Trophoblast cell (in vitro differentiated cells and primary cell): ENCODE measurements at regions not wholly inside any gene's neighbourhood (a gene's known extent, or its start where the extent isn't known, plus 50 kb on each side); places are given as distances from the start of the nearest gene placed in this dataset.

Source experiments
- DNase-seq, 2 donors: peaks; one replicate each; pipeline ENCODE4 v3.0.0-alpha.2; 2016
- H2AFZ ChIP-seq: 2 replicates; pipeline ENCODE4 v1.6.1; 2013; ENCODE audit warnings: low read length, moderate library complexity, mild to moderate bottlenecking; ENCODE audit not compliant: insufficient read depth, poor library complexity
- H2AK5ac ChIP-seq: 2 replicates; pipeline ENCODE4 v1.6.1; 2013; ENCODE audit warnings: mild to moderate bottlenecking, low read length
- H2BK120ac ChIP-seq: 2 replicates; pipeline ENCODE4 v1.6.1; 2013; ENCODE audit warnings: low read length, mild to moderate bottlenecking, moderate library complexity; ENCODE audit not compliant: insufficient read depth, poor library complexity
- H2BK12ac ChIP-seq: 2 replicates; pipeline ENCODE4 v1.6.1; 2013; ENCODE audit warnings: mild to moderate bottlenecking, low read length, moderate library complexity
- H2BK5ac ChIP-seq: 2 replicates; pipeline ENCODE4 v1.6.1; 2013; ENCODE audit warnings: low read length, low read depth, moderate library complexity, mild to moderate bottlenecking; ENCODE audit not compliant: poor library complexity
- H3K14ac ChIP-seq: 2 replicates; pipeline ENCODE4 v1.6.1; 2013; ENCODE audit warnings: mild to moderate bottlenecking, low read length
- H3K18ac ChIP-seq: 2 replicates; pipeline ENCODE4 v1.6.1; 2013; ENCODE audit warnings: mild to moderate bottlenecking, low read length
- H3K23ac ChIP-seq: 2 replicates; pipeline ENCODE4 v1.6.1; 2013; ENCODE audit warnings: low read length
- H3K27ac ChIP-seq: 2 replicates; pipeline ENCODE4 v1.5.1; 2013; ENCODE audit warnings: low read depth, mild to moderate bottlenecking, inconsistent platforms, low read length, moderate library complexity
- H3K27me3 ChIP-seq: 2 replicates; pipeline ENCODE4 v1.6.1; 2013; ENCODE audit warnings: inconsistent platforms, mild to moderate bottlenecking, low read length, moderate library complexity; ENCODE audit not compliant: insufficient read depth
- H3K36me3 ChIP-seq, 2 experiments: 1 replicate in 1 of 2; 2 replicates in 1 of 2; pipeline ENCODE4 v1.6.1; 2013; ENCODE audit warnings: low read length in 2 of 2, mild to moderate bottlenecking in 2 of 2, moderate library complexity in 1 of 2; ENCODE audit not compliant: insufficient read depth in 2 of 2, control insufficient read depth in 1 of 2
- H3K4ac ChIP-seq: 2 replicates; pipeline ENCODE4 v1.6.1; 2013; ENCODE audit warnings: low read depth, mild to moderate bottlenecking, low read length, moderate library complexity
- H3K4me1 ChIP-seq, 2 experiments: 1 replicate in 1 of 2; 2 replicates in 1 of 2; pipeline ENCODE4 v1.6.1; 2013; ENCODE audit warnings: low read length in 2 of 2, mild to moderate bottlenecking in 2 of 2, moderate library complexity in 1 of 2; ENCODE audit not compliant: insufficient read depth in 2 of 2, control insufficient read depth in 1 of 2
- H3K4me2 ChIP-seq: 2 replicates; pipeline ENCODE4 v1.6.1; 2013; ENCODE audit warnings: inconsistent platforms, mild to moderate bottlenecking, low read length, moderate library complexity
- H3K4me3 ChIP-seq: 2 replicates; pipeline ENCODE4 v1.5.1; 2013; ENCODE audit warnings: mild to moderate bottlenecking, low read depth, low read length, inconsistent platforms
- H3K79me1 ChIP-seq: one replicate; pipeline ENCODE4 v1.6.1; 2013; ENCODE audit warnings: low read length
- H3K79me2 ChIP-seq: 2 replicates; pipeline ENCODE4 v1.6.1; 2013; ENCODE audit warnings: low read length, mild to moderate bottlenecking; ENCODE audit not compliant: control insufficient read depth, insufficient read depth, poor library complexity
- H3K9ac ChIP-seq: 2 replicates; pipeline ENCODE4 v1.6.1; 2013; ENCODE audit warnings: mild to moderate bottlenecking, low read length
- H3K9me3 ChIP-seq: 2 replicates; pipeline ENCODE4 v1.6.1; 2013; ENCODE audit warnings: low read depth, mild to moderate bottlenecking, control low read depth, inconsistent platforms, low read length; ENCODE audit not compliant: insufficient read depth
- H4K12ac ChIP-seq: 2 replicates; pipeline ENCODE4 v1.6.1; 2013; ENCODE audit warnings: low read depth, mild to moderate bottlenecking, low read length, moderate library complexity
- H4K8ac ChIP-seq: 2 replicates; pipeline ENCODE4 v1.6.1; 2013; ENCODE audit warnings: low read depth, mild to moderate bottlenecking, low read length, moderate library complexity
- H4K91ac ChIP-seq: one replicate; pipeline ENCODE4 v1.6.1; 2013; ENCODE audit warnings: low read depth, mild to moderate bottlenecking, low read length, moderate library complexity
- WGBS: extraction: QIAGEN DNeasy Blood & Tissue Kit; methylation state at CpG from one replicate; pipeline ENCODE4 v1.1.7; 2013; ENCODE audit warnings: missing lambda C conversion rate; ENCODE audit not compliant: insufficient read length, insufficient coverage; ENCODE audit errors: extremely low coverage; 5-methylcytosine and 5-hydroxymethylcytosine counted together

DNA sequence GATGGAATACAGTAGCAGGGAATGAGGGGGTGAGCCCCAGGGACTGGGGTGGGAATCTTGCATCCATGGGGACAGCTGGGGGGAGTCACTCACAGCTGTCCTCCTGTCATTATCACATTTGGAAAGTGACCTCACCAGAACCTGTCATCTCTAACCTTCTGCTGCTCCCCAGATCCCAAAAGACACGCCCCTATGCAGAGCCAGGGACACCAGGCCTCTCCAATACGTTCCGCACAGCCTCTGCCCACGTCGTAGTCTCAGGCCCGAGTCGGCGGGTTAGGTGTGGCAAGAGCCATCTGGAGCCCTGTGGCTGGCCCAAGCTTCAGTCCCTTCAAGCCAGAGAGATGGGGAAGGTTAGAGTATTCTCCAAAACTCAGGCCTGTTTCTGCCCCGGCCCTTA, 214.3 kb downstream of the ENGASE start:
- WGBS, result no CpG with 5 or more reads among the region's 9 CpGs

DNA sequence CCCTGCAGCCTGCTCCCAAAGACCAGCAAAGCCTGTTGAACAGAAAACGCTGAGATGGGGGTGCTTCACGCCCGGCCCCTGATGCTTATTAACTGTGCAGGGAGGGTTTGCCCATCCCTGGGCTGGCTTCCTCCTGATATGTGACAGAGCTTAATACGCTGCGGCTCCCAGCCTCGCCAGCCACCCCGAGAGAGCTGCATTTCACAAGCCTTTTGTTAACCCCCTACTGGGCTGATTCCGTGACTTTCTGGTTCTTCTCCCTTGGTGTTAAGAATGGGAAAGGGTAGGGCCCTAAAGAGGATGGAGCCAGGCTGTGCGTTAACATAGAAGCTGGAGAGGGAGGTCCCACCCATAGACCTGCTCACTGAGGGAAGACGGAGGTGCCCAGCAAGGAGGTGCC, 211.8 kb downstream of the ENGASE start:
- Histone ChIP-seq H2BK120ac (no peak overlapping the region), H3K9ac (no peak overlapping the region), H4K91ac (no peak overlapping the region), H2AK5ac (no peak overlapping the region), H3K79me2 (no peaks in the 10 kb centered on the region), H3K4me1 (no peaks in the 10 kb centered on the region), H2AFZ (no peak overlapping the region), H2BK12ac (no peak overlapping the region), H3K23ac (no peak overlapping the region), H3K4me3 (no peak overlapping the region), H3K4ac (no peak overlapping the region), H4K8ac (no peak overlapping the region), H3K79me1 (no peaks in the 10 kb centered on the region), H2BK5ac (no peak overlapping the region), H3K4me2 (no peak overlapping the region), H4K12ac (no peak overlapping the region), H3K9me3 (no peaks in the 10 kb centered on the region), H3K27ac (no peak overlapping the region), H3K14ac (no peak overlapping the region), H3K36me3 (no peaks in the 10 kb centered on the region), H3K27me3 (no peaks in the 10 kb centered on the region), H3K18ac (no peak overlapping the region)
- no peak for DNase-seq
- no CpG with 5 or more reads among the region's 10 CpGs for WGBS

More for the DNA sequence above, 214.3 kb downstream of the ENGASE start:
- Histone ChIP-seq H3K4me3 (no peak overlapping the region), H2AK5ac (no peak overlapping the region), H3K36me3 (no peaks in the 10 kb centered on the region), H4K8ac (no peak overlapping the region), H3K27me3 (no peaks in the 10 kb centered on the region), H4K12ac (no peak overlapping the region), H3K9me3 (no peaks in the 10 kb centered on the region), H3K4me1 (no peaks in the 10 kb centered on the region), H3K27ac (no peak overlapping the region), H3K4me2 (no peak overlapping the region), H2AFZ (no peak overlapping the region), H3K4ac (no peak overlapping the region), H3K9ac (no peak overlapping the region), H3K18ac (no peak overlapping the region), H2BK120ac (no peak overlapping the region), H3K79me1 (no peaks in the 10 kb centered on the region), H4K91ac (no peak overlapping the region), H3K79me2 (no peaks in the 10 kb centered on the region), H3K14ac (no peak overlapping the region), H3K23ac (no peak overlapping the region), H2BK5ac (no peak overlapping the region), H2BK12ac (no peak overlapping the region)
- DNase-seq, result no peak

DNA sequence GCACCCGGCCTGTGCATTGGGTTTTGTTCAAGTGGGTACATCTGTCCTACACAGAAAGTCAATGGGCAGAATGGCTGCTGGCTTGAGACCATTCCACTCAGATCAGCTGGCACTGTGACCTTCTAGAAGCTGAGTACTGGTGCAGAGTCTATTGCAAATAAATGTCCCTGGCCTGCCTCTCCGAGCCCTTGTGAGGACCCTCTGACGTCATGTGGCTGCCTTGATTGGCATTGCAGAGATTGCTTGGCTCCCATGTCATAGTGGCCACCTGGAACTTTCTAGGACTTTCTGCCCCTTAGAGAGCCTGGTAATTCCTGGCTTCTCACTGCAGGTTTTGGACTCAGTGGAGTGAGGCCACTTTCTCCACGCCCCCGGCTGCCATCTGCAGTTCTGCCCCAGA, 211.3 kb downstream of the ENGASE start:
- Histone ChIP-seq H3K4me2 (no peak overlapping the region), H4K91ac (no peak overlapping the region)
- no CpG with 5 or more reads among the region's 5 CpGs for WGBS

DNA sequence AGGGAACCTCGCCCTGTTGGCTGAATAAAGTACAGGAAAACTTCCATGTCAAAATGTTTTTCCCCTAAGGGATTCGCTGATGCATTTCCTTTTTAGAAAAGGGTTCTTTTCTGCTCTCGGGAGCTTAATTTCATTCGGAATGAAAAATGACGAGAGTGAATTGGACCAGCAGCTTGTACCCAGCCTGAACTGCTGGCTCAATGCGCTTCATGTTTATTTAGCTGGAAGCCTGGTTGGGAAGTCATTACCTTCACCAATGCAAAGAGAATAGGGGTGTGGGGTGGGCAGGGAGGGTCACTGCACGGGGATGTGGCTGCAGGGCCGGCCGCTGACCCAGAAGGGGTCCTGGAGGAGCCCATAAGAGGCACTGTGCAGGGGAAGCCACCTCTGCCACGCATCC, 207.7 kb downstream of the ENGASE start:
- Histone ChIP-seq H3K23ac (no peak overlapping the region), H3K27ac (no peak overlapping the region), H4K12ac (no peak overlapping the region), H3K27me3 (no peaks in the 10 kb centered on the region), H2BK120ac (no peak overlapping the region), H3K4ac (no peak overlapping the region), H2AFZ (no peak overlapping the region), H4K8ac (no peak overlapping the region), H2BK12ac (no peak overlapping the region), H2BK5ac (no peak overlapping the region), H3K14ac (no peak overlapping the region), H2AK5ac (no peak overlapping the region), H3K79me1 (no peaks in the 10 kb centered on the region), H3K4me1 (no peaks in the 10 kb centered on the region), H3K4me2 (no peak overlapping the region), H3K79me2 (no peaks in the 10 kb centered on the region), H3K9ac (no peak overlapping the region), H3K18ac (no peak overlapping the region), H3K9me3 (no peaks in the 10 kb centered on the region), H3K4me3 (no peak overlapping the region), H3K36me3 (no peaks in the 10 kb centered on the region), H4K91ac (no peak overlapping the region)
- DNase-seq, result no peak
- no CpG with 5 or more reads among the region's 10 CpGs for WGBS

More for the DNA sequence above, 211.3 kb downstream of the ENGASE start:
- Histone ChIP-seq H3K4me3 (no peak overlapping the region), H3K9ac (no peak overlapping the region), H3K79me2 (no peaks in the 10 kb centered on the region), H3K27ac (no peak overlapping the region), H3K4ac (no peak overlapping the region), H4K12ac (no peak overlapping the region), H2BK12ac (no peak overlapping the region), H2AK5ac (no peak overlapping the region), H3K18ac (no peak overlapping the region), H3K9me3 (no peaks in the 10 kb centered on the region), H3K14ac (no peak overlapping the region), H3K4me1 (no peaks in the 10 kb centered on the region), H2BK120ac (no peak overlapping the region), H2BK5ac (no peak overlapping the region), H4K8ac (no peak overlapping the region), H3K79me1 (no peaks in the 10 kb centered on the region), H3K36me3 (no peaks in the 10 kb centered on the region), H2AFZ (no peak overlapping the region), H3K23ac (no peak overlapping the region), H3K27me3 (no peaks in the 10 kb centered on the region)
- no peak for DNase-seq
